ENCODE measurements at regions not wholly inside any gene's neighbourhood (a gene's known extent, or its start where the extent isn't known, plus 50 kb on each side); places are given as distances from the start of the nearest gene placed in this dataset.

- no peak for DNase-seq
- no peaks in the 10 kb centered on the region for H3K9me3 ChIP-seq
- no peaks in the 10 kb centered on the region for H3K4me1 ChIP-seq
- TF ChIP-seq CTCF (IDR thresholded peaks at IDR 0.05 in 8 of 11, conservative IDR thresholded peaks at IDR 0.05 in 3 of 11) (no peak), POLR2A (IDR thresholded peaks at IDR 0.05) (no peak), POLR2AphosphoS5 (IDR thresholded peaks at IDR 0.05) (no peak)
- peaks cover 0 to 5% (median 0%) of the 10 kb centered on the region in 7 donors for H3K27me3 ChIP-seq (replicated peaks in 1 of 7)
- intact Hi-C loops (cut with DNase I; ENCODE audit: low total_unique reads): no loop called here
- H3K27ac ChIP-seq: no peak overlapping the region
- no peak overlapping the region for H3K4me3 ChIP-seq
- no peaks in the 10 kb centered on the region for H3K36me3 ChIP-seq
- 39 to 58% (median 52%) methylated on average over 4 of the region's 4 CpGs for WGBS, 5 donors
Measured at GRCh38 chr4:138663883-138664282, 351.7 kb upstream of the NOCT start.

- no peak for DNase-seq
- WGBS, 5 donors: 87 to 90% (median 88%) methylated on average over 6 of the region's 6 CpGs
- peaks cover 0 to 5% (median 0%) of the 10 kb centered on the region in 7 donors for H3K27me3 ChIP-seq (replicated peaks in 1 of 7)
Measured at GRCh38 chr4:138659812-138660316, 355.7 kb upstream of the NOCT start.

GRCh38 chr4:138659037-138659811 lies 356.4 kb upstream of the NOCT start:
- Histone ChIP-seq H3K4me1 (no peaks in the 10 kb centered on the region), H3K9me3 (no peaks in the 10 kb centered on the region), H3K36me3 (no peaks in the 10 kb centered on the region), H3K4me3 (no peak overlapping the region), H3K27me3 (replicated peaks in 1 of 7) (peaks cover 0 to 5% (median 0%) of the 10 kb centered on the region in 7 donors), H3K27ac (no peak overlapping the region)
- TF ChIP-seq CTCF (IDR thresholded peaks at IDR 0.05 in 8 of 11, conservative IDR thresholded peaks at IDR 0.05 in 3 of 11) (no peak), POLR2A (IDR thresholded peaks at IDR 0.05) (no peak), POLR2AphosphoS5 (IDR thresholded peaks at IDR 0.05) (no peak)
- no peak for DNase-seq
- intact Hi-C loops (cut with DNase I; ENCODE audit: low total_unique reads): no loop called here
- 46 to 69% (median 54%) methylated on average over 11 of the region's 11 CpGs for WGBS, 5 donors

More at GRCh38 chr4:138659812-138660316, 355.7 kb upstream of the NOCT start:
- H3K4me3 ChIP-seq: no peak overlapping the region
- TF ChIP-seq POLR2A (IDR thresholded peaks at IDR 0.05): no peak
- TF ChIP-seq CTCF (IDR thresholded peaks at IDR 0.05 in 8 of 11, conservative IDR thresholded peaks at IDR 0.05 in 3 of 11): no peak
- TF ChIP-seq POLR2AphosphoS5 (IDR thresholded peaks at IDR 0.05): no peak
- no peaks in the 10 kb centered on the region for H3K4me1 ChIP-seq
- H3K27ac ChIP-seq: no peak overlapping the region
- H3K36me3 ChIP-seq: no peaks in the 10 kb centered on the region
- no peaks in the 10 kb centered on the region for H3K9me3 ChIP-seq
- intact Hi-C loops (cut with DNase I; ENCODE audit: low total_unique reads): no loop called here

GRCh38 chr4:138658518-138658917 lies 357.1 kb upstream of the NOCT start:
- Histone ChIP-seq H3K27ac (no peak overlapping the region), H3K4me1 (no peaks in the 10 kb centered on the region), H3K4me3 (no peak overlapping the region), H3K27me3 (replicated peaks in 1 of 7) (peaks cover 0 to 5% (median 0%) of the 10 kb centered on the region in 7 donors), H3K9me3 (no peaks in the 10 kb centered on the region), H3K36me3 (no peaks in the 10 kb centered on the region)
- no peak for DNase-seq
- 24 to 93% (median 63%) methylated on average over 2 of the region's 2 CpGs for WGBS, 5 donors
- intact Hi-C loops (cut with DNase I; ENCODE audit: low total_unique reads): no loop called here
- TF ChIP-seq POLR2AphosphoS5 (IDR thresholded peaks at IDR 0.05) (no peak), CTCF (IDR thresholded peaks at IDR 0.05 in 8 of 11, conservative IDR thresholded peaks at IDR 0.05 in 3 of 11) (no peak), POLR2A (IDR thresholded peaks at IDR 0.05) (no peak)
